Left lung (tissue), 4 donors: ENCODE measurements at regions not wholly inside any gene's neighbourhood (a gene's known extent, or its start where the extent isn't known, plus 50 kb on each side); places are given as distances from the start of the nearest gene placed in this dataset.

Experiments used
- ATAC-seq: fragments of 200-7000 bp; cut with Tn5 transposase; one replicate; pipeline ENCODE4 v1.9.1; 2020; ENCODE audit warnings: moderate library complexity
- DNase-seq, 4 donors: peaks; one replicate each; pipeline ENCODE4 v3.0.0-alpha.2; 2013 to 2020
- H3K27ac ChIP-seq, 2 donors: fragments of 200-600 bp; sonication (generic) in 1 of 2; one replicate each; pipeline versions ENCODE4 v1.5.0 to v1.8.0; 2020 to 2021
- H3K27me3 ChIP-seq, 2 donors: fragments of 200-600 bp; sonication (generic) in 1 of 2; one replicate each; pipeline versions ENCODE4 v1.5.0 to v1.8.0; 2020 to 2021
- H3K36me3 ChIP-seq, 2 donors: fragments of 200-600 bp; sonication (generic) in 1 of 2; one replicate each; pipeline versions ENCODE4 v1.5.0 to v1.8.0; 2020 to 2021
- H3K4me1 ChIP-seq, 2 donors: fragments of 200-600 bp; one replicate each; pipeline ENCODE4 v1.8.0; 2021
- H3K4me3 ChIP-seq, 2 donors: fragments of 200-600 bp; sonication (generic) in 1 of 2; one replicate each; pipeline versions ENCODE4 v1.5.0 to v1.8.0; 2020 to 2021; ENCODE audit warnings: mild to moderate bottlenecking in 1 of 2
- H3K9me3 ChIP-seq, 2 donors: fragments of 200-600 bp; sonication (generic) in 1 of 2; one replicate each; pipeline versions ENCODE4 v1.5.0 to v1.8.0; 2020 to 2021
- intact Hi-C, 2 donors: fragments of 100-400 bp; cut with DNase I; formaldehyde crosslinking; loops; one replicate each; pipeline versions ENCODE4 v1.11.2 to v1.14.2; 2022
- TF ChIP-seq, protein P1 (sequence below), 2 donors: fragments of 200-600 bp; sonication (generic) in 1 of 2; IDR thresholded peaks; one replicate each; pipeline versions ENCODE4 v1.5.0 to v1.8.0; 2021; ENCODE audit warnings: antibody characterized with exemption in 2 of 2
- donor health status: DM: no; HTN: yes; CAD: no.
- donor health status: DM: no; HTN: no; CAD: no.

DNA sequence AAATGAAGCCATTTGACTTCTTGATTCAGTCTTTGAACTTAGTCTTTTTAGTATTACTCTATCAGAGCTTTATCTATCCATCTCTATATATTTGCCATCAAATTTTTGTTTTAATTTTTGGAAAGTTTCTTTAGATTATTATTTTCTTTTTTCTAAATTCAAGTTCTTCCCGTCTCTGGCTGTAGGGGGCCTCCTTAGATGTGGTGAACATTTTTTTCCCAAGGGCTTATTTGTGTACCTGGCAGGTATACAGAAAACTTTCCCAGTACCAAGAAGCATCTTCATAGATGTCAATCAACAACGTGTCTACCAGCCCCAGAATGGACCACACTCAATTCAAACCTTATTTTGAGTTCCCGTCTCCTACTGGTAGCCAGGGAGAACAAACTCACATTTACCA is 486.8 kb upstream of the CNTN4 start:
- DNase-seq (no peak), ATAC-seq (no peak)
- no peaks in the 10 kb centered on the region for H3K9me3 ChIP-seq
- H3K36me3 ChIP-seq: no peaks in the 10 kb centered on the region
- intact Hi-C loops: no loop called here
- H3K27me3 ChIP-seq: no peaks in the 10 kb centered on the region
- TF ChIP-seq, protein P1, sequence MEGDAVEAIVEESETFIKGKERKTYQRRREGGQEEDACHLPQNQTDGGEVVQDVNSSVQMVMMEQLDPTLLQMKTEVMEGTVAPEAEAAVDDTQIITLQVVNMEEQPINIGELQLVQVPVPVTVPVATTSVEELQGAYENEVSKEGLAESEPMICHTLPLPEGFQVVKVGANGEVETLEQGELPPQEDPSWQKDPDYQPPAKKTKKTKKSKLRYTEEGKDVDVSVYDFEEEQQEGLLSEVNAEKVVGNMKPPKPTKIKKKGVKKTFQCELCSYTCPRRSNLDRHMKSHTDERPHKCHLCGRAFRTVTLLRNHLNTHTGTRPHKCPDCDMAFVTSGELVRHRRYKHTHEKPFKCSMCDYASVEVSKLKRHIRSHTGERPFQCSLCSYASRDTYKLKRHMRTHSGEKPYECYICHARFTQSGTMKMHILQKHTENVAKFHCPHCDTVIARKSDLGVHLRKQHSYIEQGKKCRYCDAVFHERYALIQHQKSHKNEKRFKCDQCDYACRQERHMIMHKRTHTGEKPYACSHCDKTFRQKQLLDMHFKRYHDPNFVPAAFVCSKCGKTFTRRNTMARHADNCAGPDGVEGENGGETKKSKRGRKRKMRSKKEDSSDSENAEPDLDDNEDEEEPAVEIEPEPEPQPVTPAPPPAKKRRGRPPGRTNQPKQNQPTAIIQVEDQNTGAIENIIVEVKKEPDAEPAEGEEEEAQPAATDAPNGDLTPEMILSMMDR (IDR thresholded peaks at IDR 0.05): no peak
- no peak overlapping the region for H3K27ac ChIP-seq
- no peaks in the 10 kb centered on the region for H3K4me1 ChIP-seq
- H3K4me3 ChIP-seq: no peak overlapping the region

DNA sequence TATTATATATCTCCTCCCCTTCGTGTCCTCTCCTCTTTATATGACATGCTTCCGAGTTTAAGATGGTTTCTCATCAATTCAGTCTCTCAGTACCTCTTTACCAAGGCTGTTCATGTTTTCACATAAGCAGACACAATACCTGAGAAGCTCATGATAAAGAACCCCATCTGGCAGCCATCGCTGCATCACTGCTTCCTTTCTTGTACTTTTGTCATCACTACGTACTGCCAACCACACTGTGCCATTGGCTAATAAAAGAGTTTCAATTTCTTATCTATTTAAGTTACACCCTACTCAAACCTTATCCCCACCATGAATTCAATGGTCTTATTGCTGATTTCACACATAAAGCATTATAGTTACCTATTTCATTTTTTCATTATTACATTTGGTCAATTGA is 484.7 kb upstream of the CNTN4 start:
- DNase-seq (no peak), ATAC-seq (no peak)
- no peak overlapping the region for H3K4me3 ChIP-seq
- intact Hi-C loops: no loop called here
- TF ChIP-seq, protein P1 (IDR thresholded peaks at IDR 0.05): no peak
- no peaks in the 10 kb centered on the region for H3K9me3 ChIP-seq
- H3K4me1 ChIP-seq: no peaks in the 10 kb centered on the region
- no peak overlapping the region for H3K27ac ChIP-seq
- no peaks in the 10 kb centered on the region for H3K36me3 ChIP-seq
- no peaks in the 10 kb centered on the region for H3K27me3 ChIP-seq

DNA sequence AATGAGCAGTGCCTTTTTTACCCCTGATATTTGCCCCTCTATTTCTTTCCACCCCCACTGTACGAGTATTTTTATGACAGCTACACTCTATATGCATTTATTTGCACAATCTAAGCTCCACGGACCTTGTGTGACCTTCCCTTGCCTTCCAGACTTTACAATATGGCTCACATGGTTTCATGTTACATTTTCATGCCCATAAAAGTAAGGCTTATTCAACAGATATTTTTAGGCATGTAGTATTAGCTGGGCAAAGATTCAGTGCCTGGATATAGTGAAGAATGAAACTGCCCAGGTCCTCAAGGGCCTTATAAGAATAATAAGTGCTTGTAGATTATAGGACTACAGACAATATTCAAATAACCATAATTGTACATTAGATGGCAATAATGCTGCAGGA is 481.9 kb upstream of the CNTN4 start:
- Histone ChIP-seq H3K27ac (no peak overlapping the region), H3K36me3 (no peaks in the 10 kb centered on the region), H3K9me3 (no peaks in the 10 kb centered on the region), H3K4me1 (no peaks in the 10 kb centered on the region), H3K27me3 (no peaks in the 10 kb centered on the region), H3K4me3 (no peak overlapping the region)
- TF ChIP-seq, protein P1 (IDR thresholded peaks at IDR 0.05): no peak
- ATAC-seq (no peak), DNase-seq (no peak)
- intact Hi-C loops: no loop called here

DNA sequence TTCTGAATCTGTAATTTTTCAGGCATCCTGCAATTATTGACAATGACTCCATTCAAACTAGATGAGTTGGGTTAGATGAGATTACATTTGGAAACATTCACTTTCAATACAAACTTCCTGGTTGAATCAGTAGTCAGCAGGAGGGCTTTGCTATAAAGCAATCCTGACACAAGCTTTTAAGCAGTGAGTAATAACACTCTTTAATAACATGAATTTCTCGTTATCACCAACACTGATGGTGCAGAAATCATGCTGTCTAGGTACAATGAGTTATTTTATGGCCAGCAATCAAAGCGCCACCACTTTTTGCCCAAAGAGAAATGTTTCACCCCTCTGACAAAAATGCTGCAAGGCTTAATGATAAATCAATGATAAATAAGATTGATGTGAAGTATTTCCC is 474.8 kb upstream of the CNTN4 start:
- DNase-seq (no peak), ATAC-seq (no peak)
- intact Hi-C loops: no loop called here
- Histone ChIP-seq H3K27ac (no peak overlapping the region), H3K36me3 (no peaks in the 10 kb centered on the region), H3K9me3 (no peaks in the 10 kb centered on the region), H3K4me3 (no peak overlapping the region), H3K4me1 (no peaks in the 10 kb centered on the region), H3K27me3 (no peaks in the 10 kb centered on the region)
- TF ChIP-seq, protein P1 (IDR thresholded peaks at IDR 0.05): no peak

DNA sequence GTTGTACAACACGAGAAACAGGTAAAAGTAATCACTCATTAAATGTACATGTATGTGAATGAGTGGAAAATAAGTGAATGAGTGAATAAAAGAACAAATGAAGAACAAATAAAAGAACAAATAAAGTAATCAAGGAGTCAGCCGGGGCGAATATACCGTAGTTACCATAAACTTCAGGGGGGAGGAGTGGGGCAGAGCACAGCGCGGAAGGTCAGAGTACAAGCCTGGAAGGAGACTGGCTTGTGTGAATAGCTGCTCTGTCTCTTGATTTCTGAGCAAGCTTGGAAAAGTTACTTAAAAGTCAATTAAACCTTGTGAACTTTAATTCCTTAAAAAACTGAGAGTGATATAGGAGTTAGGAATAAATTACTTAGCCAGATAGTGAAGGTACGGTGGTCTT is 466.5 kb upstream of the CNTN4 start:
- TF ChIP-seq, protein P1 (IDR thresholded peaks at IDR 0.05): no peak
- no peaks in the 10 kb centered on the region for H3K27me3 ChIP-seq
- no peak overlapping the region for H3K4me3 ChIP-seq
- DNase-seq: no peak
- ATAC-seq: no peak
- H3K36me3 ChIP-seq: no peaks in the 10 kb centered on the region
- no peak overlapping the region for H3K27ac ChIP-seq
- no peaks in the 10 kb centered on the region for H3K4me1 ChIP-seq
- no peaks in the 10 kb centered on the region for H3K9me3 ChIP-seq
- intact Hi-C loops: no loop called here
